ENCODE measurements at regions not wholly inside any gene's neighbourhood (a gene's known extent, or its start where the extent isn't known, plus 50 kb on each side); places are given as distances from the start of the nearest gene placed in this dataset.

DNA sequence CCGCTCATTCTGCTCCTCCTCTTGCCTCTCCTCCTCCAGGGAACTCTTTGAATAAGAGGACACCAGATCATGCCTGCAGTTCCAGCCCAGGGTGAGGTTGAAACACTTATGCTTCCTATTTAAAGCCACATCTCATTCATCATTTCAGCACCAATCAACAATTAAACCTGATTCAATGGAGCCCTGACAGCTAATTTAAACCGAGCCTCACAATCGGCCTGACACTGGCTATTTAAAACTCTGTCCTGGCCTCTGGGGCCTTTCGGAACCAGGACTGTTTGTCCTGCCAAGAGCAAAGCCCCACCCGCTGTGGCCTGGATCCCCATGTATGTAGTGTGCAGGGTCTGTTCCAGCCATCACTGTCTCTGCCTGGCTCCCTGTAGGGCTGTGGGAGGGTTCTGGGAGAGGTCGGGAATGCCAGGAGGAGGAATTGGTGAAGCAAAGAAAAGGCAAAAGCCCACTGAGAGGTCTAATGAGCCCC, 97.4 kb downstream of the MCFD2 start:
- H3K4me3 ChIP-seq (ENCODE audit: low read depth, low read length): no peak overlapping the region
- no peak for DNase-seq (ENCODE audit: low read depth)
- no peaks in the 10 kb centered on the region for H3K27me3 ChIP-seq (ENCODE audit: control insufficient read depth, insufficient read depth, low read length)
- no peak for FAIRE-seq
- H3K36me3 ChIP-seq (ENCODE audit: control insufficient read depth, insufficient read depth, low read length): no peaks in the 10 kb centered on the region
- no peak for TF ChIP-seq CTCF (IDR thresholded peaks at IDR 0.05; ENCODE audit: insufficient read depth, low read length, severe bottlenecking)

DNA sequence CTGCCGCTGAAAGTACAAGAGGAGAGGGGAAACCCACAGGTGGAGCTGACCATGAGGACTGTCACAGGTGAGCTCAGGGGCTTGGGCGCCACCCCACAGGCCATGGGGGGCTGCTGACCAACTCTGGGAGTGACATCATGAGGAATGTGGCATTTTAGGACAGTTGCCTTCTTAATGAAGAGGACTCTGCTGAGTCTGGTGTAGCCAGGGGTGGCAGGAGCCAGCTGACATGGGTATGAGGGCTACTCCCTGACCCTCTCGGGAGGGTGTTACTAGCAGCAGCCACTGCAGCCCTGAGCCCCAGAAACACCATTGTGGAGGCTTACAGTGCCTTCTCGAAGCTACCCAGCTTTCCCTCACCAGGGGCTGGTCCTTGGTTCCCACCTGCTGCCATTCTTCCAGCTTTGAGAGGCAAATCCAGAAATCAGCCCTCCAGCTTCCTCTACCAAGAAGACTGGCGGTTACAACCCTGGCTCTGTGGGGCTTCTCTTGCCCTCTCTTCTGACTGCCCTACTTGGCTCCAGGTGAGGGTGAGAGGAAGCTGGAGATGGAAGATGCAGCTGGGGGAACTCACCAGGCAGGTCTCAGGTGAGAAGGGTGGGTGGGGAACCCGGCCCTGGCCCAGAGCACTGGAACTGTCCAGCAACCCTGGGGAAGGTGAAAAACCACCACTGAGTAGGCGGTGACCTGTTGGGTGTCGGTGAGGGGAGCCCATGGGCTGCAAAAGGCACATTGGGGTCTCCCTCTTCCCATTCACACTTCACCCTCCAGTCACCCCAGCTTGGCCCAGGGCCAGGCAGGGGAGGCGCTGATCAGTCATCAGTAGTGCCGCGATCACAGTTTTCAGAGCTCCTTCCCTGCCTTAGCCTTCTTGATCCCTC, 98.5 kb downstream of the MCFD2 start:
- Histone ChIP-seq H3K27me3 (ENCODE audit: control insufficient read depth, insufficient read depth, low read length) (no peaks in the 10 kb centered on the region), H3K36me3 (ENCODE audit: control insufficient read depth, insufficient read depth, low read length) (no peaks in the 10 kb centered on the region), H3K4me3 (ENCODE audit: low read depth, low read length) (no peak overlapping the region)
- DNase-seq (ENCODE audit: low read depth): no peak
- no peak for FAIRE-seq
- no peak for TF ChIP-seq CTCF (IDR thresholded peaks at IDR 0.05; ENCODE audit: insufficient read depth, low read length, severe bottlenecking)

- DNase-seq (ENCODE audit: low read depth) (no peak), FAIRE-seq (no peak)
- no peaks in the 10 kb centered on the region for H3K27me3 ChIP-seq (ENCODE audit: control insufficient read depth, insufficient read depth, low read length)
- no peaks in the 10 kb centered on the region for H3K36me3 ChIP-seq (ENCODE audit: control insufficient read depth, insufficient read depth, low read length)
- no peak overlapping the region for H3K4me3 ChIP-seq (ENCODE audit: low read depth, low read length)
- no peak for TF ChIP-seq CTCF (IDR thresholded peaks at IDR 0.05; ENCODE audit: insufficient read depth, low read length, severe bottlenecking)
Observed at GRCh38 chr2:46816151-46816845, 99.3 kb downstream of the MCFD2 start.

- Histone ChIP-seq H3K4me3 (ENCODE audit: low read depth, low read length) (no peak overlapping the region), H3K27me3 (ENCODE audit: control insufficient read depth, insufficient read depth, low read length) (no peaks in the 10 kb centered on the region), H3K36me3 (ENCODE audit: control insufficient read depth, insufficient read depth, low read length) (no peaks in the 10 kb centered on the region)
- no peak for TF ChIP-seq CTCF (IDR thresholded peaks at IDR 0.05; ENCODE audit: insufficient read depth, low read length, severe bottlenecking)
- DNase-seq (ENCODE audit: low read depth) (no peak), FAIRE-seq (no peak)
Observed at GRCh38 chr2:46815121-46815802, 100.3 kb downstream of the MCFD2 start.

GRCh38 chr2:46814160-46814961, 101.2 kb downstream of the MCFD2 start:
- FAIRE-seq (no peak), DNase-seq (ENCODE audit: low read depth) (no peak)
- Histone ChIP-seq H3K4me3 (ENCODE audit: low read depth, low read length) (no peak overlapping the region), H3K36me3 (ENCODE audit: control insufficient read depth, insufficient read depth, low read length) (no peaks in the 10 kb centered on the region), H3K27me3 (ENCODE audit: control insufficient read depth, insufficient read depth, low read length) (no peaks in the 10 kb centered on the region)
- no peak for TF ChIP-seq CTCF (IDR thresholded peaks at IDR 0.05; ENCODE audit: insufficient read depth, low read length, severe bottlenecking)

All from bronchial epithelial cell (primary cell).